HG02981 (cell line): ENCODE measurements at regions not wholly inside any gene's neighbourhood (a gene's known extent, or its start where the extent isn't known, plus 50 kb on each side); places are given as distances from the start of the nearest gene placed in this dataset.

Experiments
- ATAC-seq: cut with Tn5 transposase; IDR thresholded peaks from one replicate; pipeline ENCODE4 v1.9.1; 2021; ENCODE audit warnings: mild to moderate bottlenecking, moderate library complexity; ENCODE audit not compliant: unreplicated experiment

GRCh38 chr2:19810148-19810547, 91.6 kb downstream of the TTC32 start:
- peak; percentile 66 for ATAC-seq

- no peak for ATAC-seq
These were observed 92.6 kb downstream of the TTC32 start for GRCh38 chr2:19809206-19809605.

GRCh38 chr2:19807866-19808265, 93.9 kb downstream of the TTC32 start:
- ATAC-seq = no peak

GRCh38 chr2:19807346-19807745, 94.4 kb downstream of the TTC32 start:
- ATAC-seq = no peak

GRCh38 chr2:19806591-19806990, 95.2 kb downstream of the TTC32 start:
- no peak for ATAC-seq

GRCh38 chr2:19806131-19806530, 95.7 kb downstream of the TTC32 start:
- no peak for ATAC-seq

- ATAC-seq = no peak
These were observed 96.5 kb downstream of the TTC32 start for GRCh38 chr2:19805266-19805665.

GRCh38 chr2:19804639-19805260, 97.0 kb downstream of the TTC32 start:
- ATAC-seq = no peak

GRCh38 chr2:19802086-19802841, 99.5 kb downstream of the TTC32 start:
- no peak for ATAC-seq

- no peak for ATAC-seq
These were observed 100.3 kb downstream of the TTC32 start for GRCh38 chr2:19801367-19802080.

GRCh38 chr2:19800796-19801195, 101.0 kb downstream of the TTC32 start:
- no peak for ATAC-seq

- ATAC-seq = no peak
These were observed 101.7 kb downstream of the TTC32 start for GRCh38 chr2:19799881-19800780.

GRCh38 chr2:19797871-19798270, 103.9 kb downstream of the TTC32 start:
- ATAC-seq = no peak

- no peak for ATAC-seq
These were observed 104.5 kb downstream of the TTC32 start for GRCh38 chr2:19797243-19797810.

GRCh38 chr2:19796035-19796695, 105.6 kb downstream of the TTC32 start:
- no peak for ATAC-seq

GRCh38 chr2:19793132-19793750, 108.5 kb downstream of the TTC32 start:
- ATAC-seq = no peak

- no peak for ATAC-seq
These were observed 111.5 kb downstream of the TTC32 start for GRCh38 chr2:19790291-19790690.

- no peak for ATAC-seq
These were observed 114.6 kb downstream of the TTC32 start for GRCh38 chr2:19787134-19787533.

- ATAC-seq = peak; percentile 76
These were observed 115.2 kb downstream of the TTC32 start for GRCh38 chr2:19786408-19787058.
